Small intestine (tissue), 7 donors: ENCODE measurements at regions not wholly inside any gene's neighbourhood (a gene's known extent, or its start where the extent isn't known, plus 50 kb on each side); places are given as distances from the start of the nearest gene placed in this dataset.

Experiments used
- DNase-seq, 2 donors: peaks; one replicate each; pipeline versions ENCODE4 v3.0.0 to v3.0.0-alpha.2; 2013
- FAIRE-seq: peaks from 2 replicates; lab custom pipeline; 2012; peaks lifted over from hg19 to GRCh38; lab: Jason Lieb, UNC
- H3K27ac ChIP-seq, 3 donors: one replicate each; pipeline ENCODE4 v1.5.1; 2013; ENCODE audit warnings: low read length in 2 of 3, mild to moderate bottlenecking in 2 of 3, control low read depth in 1 of 3, inconsistent platforms in 1 of 3, low read depth in 1 of 3, moderate library complexity in 1 of 3
- H3K27me3 ChIP-seq, 3 donors: one replicate each; pipeline ENCODE4 v1.6.1; 2013; ENCODE audit warnings: low read length in 3 of 3, inconsistent platforms in 1 of 3; ENCODE audit not compliant: control insufficient read depth in 3 of 3, insufficient read depth in 3 of 3
- H3K36me3 ChIP-seq, 3 donors: one replicate each; pipeline ENCODE4 v1.6.1; 2013; ENCODE audit warnings: low read length in 3 of 3, inconsistent platforms in 1 of 3, low read depth in 1 of 3, mild to moderate bottlenecking in 1 of 3, moderate library complexity in 1 of 3; ENCODE audit not compliant: control insufficient read depth in 3 of 3, insufficient read depth in 2 of 3
- H3K4me1 ChIP-seq, 3 donors: one replicate each; pipeline ENCODE4 v1.6.1; 2013; ENCODE audit warnings: low read length in 2 of 3, inconsistent platforms in 1 of 3, low read depth in 1 of 3, mild to moderate bottlenecking in 1 of 3, moderate library complexity in 1 of 3; ENCODE audit not compliant: control insufficient read depth in 3 of 3, insufficient read depth in 2 of 3
- H3K4me3 ChIP-seq, 3 donors: one replicate each; pipeline ENCODE4 v1.5.1; 2013; ENCODE audit warnings: low read length in 3 of 3, control low read depth in 1 of 3, inconsistent platforms in 1 of 3, low read depth in 1 of 3, mild to moderate bottlenecking in 1 of 3, moderate library complexity in 1 of 3
- H3K9me3 ChIP-seq, 2 donors: one replicate each; pipeline ENCODE4 v1.6.1; 2013; ENCODE audit warnings: low read depth in 1 of 2, low read length in 1 of 2; ENCODE audit not compliant: control insufficient read depth in 2 of 2, insufficient read depth in 1 of 2
- WGBS, 3 donors: extraction: QIAGEN DNeasy Blood & Tissue Kit; methylation state at CpG; one replicate each; pipeline ENCODE4 v1.1.7; 2013; 5-methylcytosine and 5-hydroxymethylcytosine counted together
- donor health status: healthy with polysubstance abuse.
- donor health status: control.
- donor health status: control.
- donor health status: Bipolar disorder and iron deficiency.
- donor health status: healthy.

GRCh38 chr7:25319707-25320106 is 91.4 kb upstream of the NPVF start:
- H3K4me1 ChIP-seq, result peaks cover 0 to 21% (median 4%) of the 10 kb centered on the region in 3 donors
- H3K4me3 ChIP-seq, result no peak overlapping the region
- H3K36me3 ChIP-seq, result no peaks in the 10 kb centered on the region
- no peaks in the 10 kb centered on the region for H3K27me3 ChIP-seq
- FAIRE-seq, result no peak
- no peak overlapping the region for H3K27ac ChIP-seq
- H3K9me3 ChIP-seq, result no peaks in the 10 kb centered on the region
- WGBS, 3 donors, result 0 to 21% (median 15%) methylated on average over 1 of the region's 1 CpG
- DNase-seq, result peak in 1 of 2 donors; percentile 27

GRCh38 chr7:25320791-25321190 is 92.5 kb upstream of the NPVF start:
- H3K4me3 ChIP-seq, result no peak overlapping the region
- H3K4me1 ChIP-seq, result peaks cover 0 to 14% (median under 1%) of the 10 kb centered on the region in 3 donors
- H3K27ac ChIP-seq, result no peak overlapping the region
- FAIRE-seq, result no peak
- no peaks in the 10 kb centered on the region for H3K27me3 ChIP-seq
- H3K9me3 ChIP-seq, result no peaks in the 10 kb centered on the region
- no peak for DNase-seq
- WGBS, 3 donors, result 73 to 75% (median 73%) methylated on average over 2 of the region's 2 CpGs
- H3K36me3 ChIP-seq, result no peaks in the 10 kb centered on the region

GRCh38 chr7:25321424-25321823 is 93.1 kb upstream of the NPVF start:
- 28 to 55% (median 41%) methylated on average over 5 of the region's 5 CpGs for WGBS, 3 donors

GRCh38 chr7:25322473-25322872 is 94.2 kb upstream of the NPVF start:
- Histone ChIP-seq H3K9me3 (no peaks in the 10 kb centered on the region), H3K36me3 (no peaks in the 10 kb centered on the region), H3K4me3 (no peak overlapping the region), H3K27me3 (no peaks in the 10 kb centered on the region), H3K27ac (no peak overlapping the region), H3K4me1 (peaks cover 0 to 6% (median 0%) of the 10 kb centered on the region in 3 donors)
- FAIRE-seq (no peak), DNase-seq (no peak)
- WGBS, 3 donors, result 86 to 88% (median 87%) methylated on average over 3 of the region's 3 CpGs

More at GRCh38 chr7:25321424-25321823, 93.1 kb upstream of the NPVF start:
- Histone ChIP-seq H3K27me3 (no peaks in the 10 kb centered on the region), H3K9me3 (no peaks in the 10 kb centered on the region), H3K36me3 (no peaks in the 10 kb centered on the region), H3K4me3 (no peak overlapping the region), H3K4me1 (peaks cover 0 to 8% (median 0%) of the 10 kb centered on the region in 3 donors), H3K27ac (peak overlapping the region in 1 of 3 donors; percentile 20)
- DNase-seq (peak in 1 of 2 donors; percentile 39), FAIRE-seq (no peak)

- DNase-seq, result no peak
- peaks cover 0 to 6% (median 0%) of the 10 kb centered on the region in 3 donors for H3K4me1 ChIP-seq
- H3K27me3 ChIP-seq, result no peaks in the 10 kb centered on the region
- no peak overlapping the region for H3K27ac ChIP-seq
- no peaks in the 10 kb centered on the region for H3K9me3 ChIP-seq
- WGBS, 3 donors, result 23 to 55% (median 30%) methylated on average over 2 of the region's 2 CpGs
- FAIRE-seq, result no peak
- no peaks in the 10 kb centered on the region for H3K36me3 ChIP-seq
- H3K4me3 ChIP-seq, result no peak overlapping the region
Observed at GRCh38 chr7:25325186-25325757, 97.0 kb upstream of the NPVF start.

GRCh38 chr7:25326501-25327156 is 98.3 kb upstream of the NPVF start:
- no peak for FAIRE-seq
- 94 to 95% (median 95%) methylated on average over 19 of the region's 19 CpGs for WGBS, 3 donors

GRCh38 chr7:25329815-25330214 is 101.5 kb upstream of the NPVF start:
- Histone ChIP-seq H3K4me3 (no peak overlapping the region), H3K27ac (no peak overlapping the region), H3K36me3 (no peaks in the 10 kb centered on the region), H3K27me3 (no peaks in the 10 kb centered on the region), H3K9me3 (no peaks in the 10 kb centered on the region), H3K4me1 (no peaks in the 10 kb centered on the region)
- 84 to 94% (median 92%) methylated on average over 2 of the region's 2 CpGs for WGBS, 3 donors
- no peak for FAIRE-seq
- no peak for DNase-seq

More at GRCh38 chr7:25326501-25327156, 98.3 kb upstream of the NPVF start:
- no peaks in the 10 kb centered on the region for H3K27me3 ChIP-seq
- H3K4me3 ChIP-seq, result no peak overlapping the region
- H3K27ac ChIP-seq, result no peak overlapping the region
- DNase-seq, result no peak
- no peaks in the 10 kb centered on the region for H3K9me3 ChIP-seq
- no peaks in the 10 kb centered on the region for H3K36me3 ChIP-seq
- peaks cover 0 to under 1% (median 0%) of the 10 kb centered on the region in 3 donors for H3K4me1 ChIP-seq

- FAIRE-seq, result no peak
- no peaks in the 10 kb centered on the region for H3K27me3 ChIP-seq
Observed at GRCh38 chr7:25333296-25333928, 105.1 kb upstream of the NPVF start.

More at GRCh38 chr7:25333296-25333928, 105.1 kb upstream of the NPVF start:
- Histone ChIP-seq H3K9me3 (no peaks in the 10 kb centered on the region), H3K36me3 (no peaks in the 10 kb centered on the region), H3K4me3 (no peak overlapping the region), H3K27ac (no peak overlapping the region), H3K4me1 (no peaks in the 10 kb centered on the region)
- DNase-seq, result no peak
- 78 to 86% (median 84%) methylated on average over 6 of the region's 6 CpGs for WGBS, 3 donors
